ENCODE measurements at regions not wholly inside any gene's neighbourhood (a gene's known extent, or its start where the extent isn't known, plus 50 kb on each side); places are given as distances from the start of the nearest gene placed in this dataset.
"Not testable (repeated sequence)": the region's sequence is repeated elsewhere in the genome, so short reads cannot be mapped to it uniquely, and the experiment has no call there.

DNA sequence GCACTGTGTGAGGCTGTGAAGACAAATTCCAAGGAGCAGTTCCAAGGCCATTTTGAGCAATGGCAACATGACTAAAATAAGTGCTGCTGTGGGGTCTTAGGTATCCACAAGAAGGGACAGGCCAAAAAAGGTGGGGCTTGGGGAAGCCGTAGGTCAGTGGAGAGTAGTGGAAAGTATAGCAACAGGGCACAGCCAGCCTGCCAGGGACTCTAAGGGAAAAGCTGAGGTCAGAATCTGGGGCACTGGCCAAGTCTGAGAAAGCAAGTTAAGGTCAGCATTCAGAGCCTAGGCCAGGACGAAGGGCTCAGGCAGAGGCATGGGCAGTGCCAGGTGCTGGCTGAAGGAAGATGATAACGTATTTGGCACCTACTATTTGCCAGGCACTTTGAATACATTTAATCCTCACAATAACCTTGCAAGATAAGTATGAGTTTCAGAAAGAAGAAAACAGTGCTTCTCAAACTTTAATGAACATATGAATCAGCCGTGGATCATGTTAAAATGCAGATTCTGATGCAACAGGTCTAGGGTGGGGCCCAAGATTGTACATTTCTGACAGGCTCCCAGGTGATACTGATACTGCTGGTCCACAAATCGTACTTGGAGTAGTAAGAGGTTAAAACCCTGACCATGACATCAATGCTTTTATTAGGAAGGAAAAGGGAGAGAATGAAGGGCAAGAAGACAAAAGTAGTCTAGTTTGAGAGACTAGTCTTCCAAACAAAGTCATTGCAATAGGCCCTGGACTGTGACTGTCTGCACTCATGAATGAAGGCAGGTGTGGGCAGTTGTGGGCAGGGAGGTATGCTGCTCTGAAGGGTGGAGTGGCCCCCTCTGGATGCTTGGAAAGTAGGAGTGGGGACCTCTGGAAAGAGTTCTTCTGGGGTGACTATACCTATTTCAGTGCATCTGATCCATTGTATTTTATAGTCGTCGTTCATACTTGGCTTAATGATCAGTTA is 106.3 kb upstream of the ANKRD28 start:
- DNase-seq: no peak

DNA sequence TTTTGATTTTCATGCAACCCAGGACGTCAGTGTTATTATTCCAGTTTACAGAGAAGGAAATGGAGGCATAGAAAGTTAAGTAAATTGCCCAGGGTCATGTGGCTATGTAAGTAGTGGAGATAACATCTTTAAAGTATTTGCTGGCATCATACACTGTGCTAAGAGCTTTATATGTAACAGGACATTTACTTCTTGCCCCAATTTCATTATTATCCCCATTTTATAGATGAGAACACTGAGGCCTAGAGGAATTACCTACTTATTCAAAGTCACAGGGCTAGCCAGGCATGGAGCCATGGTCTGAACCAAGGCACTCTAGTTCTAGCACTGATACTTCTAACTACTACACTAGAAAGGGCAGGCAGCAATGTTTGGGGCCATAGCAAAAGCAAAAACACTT is 107.3 kb upstream of the ANKRD28 start:
- no peak for DNase-seq

DNA sequence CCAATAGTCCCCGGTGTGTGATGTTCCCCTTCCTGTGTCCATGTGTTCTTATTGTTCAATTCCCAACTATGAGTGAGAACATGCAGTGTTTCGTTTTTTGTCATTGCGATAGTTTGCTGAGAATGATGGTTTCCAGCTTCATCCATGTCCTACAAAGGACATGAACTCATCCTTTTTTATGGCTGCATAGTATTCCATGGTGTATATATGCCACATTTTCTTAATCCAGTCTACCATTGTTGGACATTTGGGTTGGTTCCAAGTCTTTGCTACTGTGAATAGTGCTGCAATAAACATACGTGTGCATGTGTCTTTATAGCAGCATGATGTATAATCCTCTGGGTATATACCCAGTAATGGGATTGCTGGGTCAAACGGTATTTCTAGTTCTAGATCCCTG is 109.6 kb upstream of the ANKRD28 start:
- DNase-seq: not testable (repeated sequence)

DNA sequence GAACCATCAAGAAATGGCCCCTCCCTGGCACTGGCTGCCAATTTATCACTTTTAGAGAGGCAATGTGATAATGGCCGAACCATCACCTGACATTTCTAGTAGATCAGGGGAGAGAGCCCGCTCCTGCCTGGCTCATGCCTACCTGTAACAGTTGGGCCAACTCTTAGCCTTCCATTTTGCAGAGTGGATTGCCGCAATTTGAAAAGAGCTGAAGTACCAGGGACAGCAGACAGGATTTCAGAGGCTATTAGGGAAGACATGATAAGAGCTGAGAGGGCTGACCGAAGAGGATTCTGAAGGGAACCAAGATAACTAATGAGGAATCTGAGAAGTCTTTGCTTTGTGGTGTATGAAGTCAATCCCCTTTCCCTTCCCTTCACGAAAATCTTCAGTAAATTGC is 121.2 kb upstream of the ANKRD28 start:
- DNase-seq: no peak

DNA sequence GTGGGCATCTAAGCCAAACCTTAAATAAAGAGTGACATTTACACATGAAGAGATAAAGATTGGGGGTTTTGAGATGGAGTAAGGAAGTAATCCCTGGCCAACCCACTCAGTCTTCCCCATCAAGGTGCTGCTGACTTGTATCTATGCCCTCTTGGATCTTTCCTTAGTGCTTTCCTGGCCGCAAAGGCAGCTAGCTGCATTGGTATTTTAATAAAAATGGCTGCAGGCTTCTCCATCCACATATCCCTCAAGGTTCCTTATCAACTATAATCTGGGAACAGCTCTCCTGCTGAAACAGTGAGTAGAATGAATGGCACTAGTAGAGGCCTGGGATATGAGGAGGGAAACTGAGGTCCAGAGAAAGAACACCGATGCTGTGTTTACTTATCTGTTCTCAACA is 122.2 kb upstream of the ANKRD28 start:
- no peak for DNase-seq

DNA sequence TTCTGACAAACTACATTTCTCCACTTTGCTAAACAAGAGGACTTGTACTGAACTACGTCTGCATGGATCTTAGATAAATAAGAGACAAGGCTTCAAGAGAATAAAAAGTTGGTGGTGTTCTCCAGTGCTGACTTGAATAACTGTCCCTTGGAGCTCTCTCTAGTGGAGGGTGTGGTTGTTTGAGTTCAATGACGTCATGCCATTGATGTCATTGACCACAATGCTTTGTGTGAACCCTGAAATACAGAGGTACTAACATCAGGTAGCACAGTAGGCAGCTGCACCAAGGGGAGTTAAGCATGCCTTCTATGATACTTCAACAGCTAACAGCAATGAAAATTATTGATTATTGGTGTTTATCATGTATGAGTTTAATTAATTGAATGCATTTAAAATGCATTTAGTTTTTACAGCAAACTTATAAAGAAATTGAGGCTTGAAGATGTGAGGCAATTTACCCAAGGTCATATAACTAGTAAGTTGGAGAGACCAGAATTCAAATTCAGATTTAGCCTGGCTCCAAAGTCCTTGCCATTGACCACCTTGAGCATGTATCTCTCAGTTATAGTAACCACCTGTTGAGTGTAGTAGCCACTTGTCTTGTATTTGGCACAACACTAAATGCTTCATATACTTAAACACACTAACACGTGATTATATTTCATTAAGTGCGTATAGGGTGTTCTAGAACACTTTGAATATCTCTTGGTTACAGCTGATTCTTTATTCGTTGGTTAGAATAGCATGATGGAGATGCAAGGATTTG is 126.0 kb upstream of the ANKRD28 start:
- DNase-seq: no peak

DNA sequence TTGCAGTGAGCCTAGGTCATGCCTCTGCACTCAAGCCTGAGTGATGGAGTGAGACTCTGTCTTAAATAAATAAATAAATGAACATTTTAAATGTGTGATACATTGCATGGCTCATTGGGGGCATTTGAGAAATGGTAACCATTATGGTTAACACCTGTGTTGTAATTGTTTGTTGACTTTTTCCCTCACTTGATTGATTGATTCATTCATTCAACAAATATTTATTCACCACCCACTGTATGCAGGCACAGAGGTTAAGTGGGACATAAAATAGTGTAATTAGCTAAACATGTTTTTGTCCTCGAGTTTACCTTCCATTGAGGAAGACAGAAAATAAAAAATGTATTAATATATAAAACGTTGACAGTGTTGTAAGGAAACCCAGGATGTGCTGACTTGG is 127.1 kb upstream of the ANKRD28 start:
- DNase-seq: no peak

DNA sequence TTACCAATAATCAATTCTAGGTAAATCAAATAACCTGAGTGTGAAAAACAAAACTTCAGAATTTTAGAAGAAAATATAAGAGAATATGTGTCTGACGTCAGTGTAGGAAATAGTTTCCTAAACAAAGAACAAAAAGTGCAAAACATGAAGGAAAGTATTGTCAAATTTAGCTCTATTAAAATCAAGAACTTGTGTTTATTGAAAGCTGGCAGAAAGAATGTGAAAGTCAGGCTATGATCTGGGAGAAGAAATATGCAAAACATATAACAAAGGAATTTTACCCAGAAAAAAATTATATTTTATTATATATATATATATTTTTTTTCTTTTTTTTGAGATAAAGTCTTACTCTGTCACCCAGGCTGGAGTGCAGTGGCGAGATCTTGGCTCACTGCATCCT is 129.1 kb upstream of the ANKRD28 start:
- DNase-seq: no peak

DNA sequence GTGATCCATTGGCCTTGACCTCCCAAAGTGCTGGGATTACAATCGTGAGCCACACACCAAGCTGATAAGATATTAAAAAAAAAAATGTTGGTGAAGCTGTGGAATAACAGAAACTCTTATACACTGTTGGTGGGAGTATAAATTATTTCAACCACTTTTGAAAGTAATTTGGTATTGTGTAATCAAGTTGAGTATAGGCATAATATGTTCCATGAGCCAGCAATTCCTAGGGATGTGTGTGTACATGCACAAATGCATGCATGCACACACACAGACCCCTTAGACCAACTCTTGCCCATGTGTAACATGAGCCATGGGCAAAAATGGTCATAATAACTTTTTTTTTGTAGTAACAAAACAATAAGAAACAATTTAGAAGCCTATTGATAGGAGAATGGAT is 130.2 kb upstream of the ANKRD28 start:
- DNase-seq: no peak

DNA sequence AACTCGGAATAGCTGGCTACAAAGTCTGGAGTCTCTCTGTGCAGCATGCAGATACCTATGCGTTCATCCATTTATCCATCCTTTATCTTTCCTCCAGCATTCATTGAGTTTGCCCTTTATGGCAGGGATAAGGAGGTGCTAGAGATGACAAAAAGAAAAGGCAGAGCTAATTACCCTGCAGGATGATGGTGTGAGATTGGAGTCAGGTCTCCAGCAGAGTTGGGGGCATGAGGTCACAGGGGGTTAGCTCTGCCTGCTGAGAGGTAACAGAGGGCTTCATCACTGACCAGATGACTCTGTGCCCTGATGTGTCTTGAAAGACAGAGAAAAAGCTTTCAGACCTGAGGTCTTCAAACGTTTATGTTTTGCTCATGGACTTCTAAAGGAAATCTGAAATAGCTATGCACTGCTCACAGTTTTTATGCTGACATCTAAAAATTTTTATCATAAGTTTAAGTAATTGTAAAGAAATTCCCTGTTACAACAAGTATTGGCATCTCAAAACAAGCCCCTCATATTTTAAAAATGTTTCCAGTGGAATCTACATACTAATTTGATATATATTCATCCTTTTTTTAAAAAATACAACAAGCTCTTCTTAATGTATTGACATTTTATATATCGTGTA is 132.3 kb upstream of the ANKRD28 start:
- no peak for DNase-seq

DNA sequence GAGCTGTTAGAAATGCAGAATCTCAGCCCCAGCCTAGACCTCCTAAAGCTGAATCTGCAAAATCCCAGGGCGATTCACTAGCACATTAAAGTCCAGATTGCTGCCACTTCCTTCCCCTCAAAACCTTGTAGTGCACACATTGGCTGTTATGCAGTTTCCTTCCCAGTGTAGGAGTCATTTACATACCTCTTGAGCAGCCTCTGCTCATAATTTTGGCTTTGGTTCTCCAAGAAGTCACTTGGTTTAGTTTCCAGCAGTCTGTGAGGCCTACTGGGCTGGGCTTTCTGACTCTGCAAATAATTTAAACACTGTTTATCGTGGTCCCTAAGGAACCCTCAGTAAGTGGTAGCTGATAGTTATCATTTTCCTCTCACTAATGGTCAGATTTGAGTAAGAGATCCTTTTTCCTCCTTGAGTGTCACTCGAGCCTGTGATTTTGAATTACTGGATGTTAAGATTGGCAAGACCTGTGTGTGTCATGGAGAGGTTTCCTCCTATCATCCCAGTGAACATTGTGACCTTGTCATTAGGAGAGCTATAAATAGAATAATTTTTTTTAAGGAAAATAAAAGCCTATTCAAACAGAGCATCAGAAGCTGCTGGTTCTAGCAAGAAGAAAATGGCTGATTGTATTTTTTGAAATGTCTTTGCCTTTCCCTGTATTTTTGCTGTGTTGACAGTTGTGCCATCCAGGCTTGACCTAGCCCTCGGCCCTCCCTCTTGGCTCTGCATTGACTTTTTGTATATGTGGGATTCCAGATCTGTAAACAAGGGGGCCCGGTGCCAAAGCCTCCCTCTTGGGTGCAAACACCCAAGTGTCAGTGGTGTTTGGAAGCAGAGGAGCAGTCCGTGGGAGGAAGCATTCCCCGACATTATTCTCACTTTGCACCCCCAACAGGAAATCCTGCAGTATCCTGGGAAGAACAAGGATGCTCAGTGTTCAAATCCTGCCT is 134.8 kb upstream of the ANKRD28 start:
- DNase-seq: no peak

DNA sequence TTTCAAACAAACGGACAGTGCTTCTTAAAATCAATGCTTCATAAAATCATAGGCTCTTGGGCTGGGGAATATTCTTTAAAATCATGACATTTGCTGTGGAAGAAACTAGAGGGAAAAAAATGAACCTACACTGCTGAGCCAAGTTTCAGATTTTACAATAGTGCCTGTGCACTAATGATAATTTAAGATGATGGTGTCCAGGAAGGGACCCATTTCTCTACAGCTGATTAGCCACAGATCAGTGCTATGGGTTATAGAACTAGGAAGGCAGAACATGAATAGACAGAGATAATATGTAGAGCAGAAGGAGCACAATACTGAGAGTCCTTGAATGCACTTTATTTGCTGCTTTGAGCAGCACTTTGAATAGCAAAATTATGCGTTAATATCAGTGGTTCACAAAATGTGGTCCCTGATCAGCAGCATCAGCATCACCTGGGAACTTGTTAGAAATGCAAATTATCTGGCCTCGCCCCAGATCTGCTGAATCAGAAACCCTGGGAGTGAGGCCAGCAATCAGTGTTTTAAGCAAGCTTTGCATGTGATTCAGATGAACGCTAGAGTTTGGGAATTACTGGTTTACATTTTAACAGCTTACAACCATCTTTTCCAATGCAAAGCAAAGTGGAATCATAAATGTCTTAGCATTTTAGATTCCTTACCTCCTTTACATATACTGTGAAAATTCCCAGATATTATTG is 135.8 kb upstream of the ANKRD28 start:
- DNase-seq: no peak

DNA sequence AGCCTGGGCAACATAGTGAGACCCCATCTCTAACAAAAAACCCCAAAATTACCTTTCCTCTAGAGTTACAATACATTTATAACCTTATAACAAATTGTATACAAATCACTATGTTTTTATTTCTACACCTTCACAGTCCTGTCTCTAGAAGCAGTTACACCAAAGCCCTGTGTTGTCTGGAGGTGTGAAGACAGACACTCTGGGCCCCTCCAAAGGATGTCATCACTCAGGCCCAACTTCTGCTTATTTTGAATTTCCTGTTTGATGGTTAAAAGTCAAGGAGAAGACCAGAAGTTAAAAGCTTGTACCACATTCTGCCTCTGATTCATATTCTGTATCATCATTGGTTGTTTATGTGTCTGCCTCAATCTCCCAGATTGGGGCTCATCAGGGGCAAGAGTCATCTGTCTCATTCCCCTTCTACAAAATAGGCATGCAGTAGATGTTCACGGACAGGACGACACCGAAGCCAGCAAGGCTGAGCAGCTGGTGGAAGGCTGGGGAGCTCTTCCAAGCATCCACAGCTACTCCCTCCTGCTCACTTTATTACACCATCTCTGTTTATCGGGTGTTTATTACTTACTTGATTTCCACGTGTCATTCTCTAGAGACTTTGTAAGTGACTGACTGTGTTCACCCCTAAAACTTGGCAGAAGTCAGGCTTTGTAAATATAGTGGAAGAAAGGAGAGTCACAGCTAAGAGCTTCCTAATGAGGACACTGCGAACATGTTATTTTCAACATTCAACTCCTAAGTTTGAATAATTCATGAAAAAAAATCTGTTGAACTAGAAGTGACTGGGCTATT is 136.8 kb upstream of the ANKRD28 start:
- DNase-seq: no peak

DNA sequence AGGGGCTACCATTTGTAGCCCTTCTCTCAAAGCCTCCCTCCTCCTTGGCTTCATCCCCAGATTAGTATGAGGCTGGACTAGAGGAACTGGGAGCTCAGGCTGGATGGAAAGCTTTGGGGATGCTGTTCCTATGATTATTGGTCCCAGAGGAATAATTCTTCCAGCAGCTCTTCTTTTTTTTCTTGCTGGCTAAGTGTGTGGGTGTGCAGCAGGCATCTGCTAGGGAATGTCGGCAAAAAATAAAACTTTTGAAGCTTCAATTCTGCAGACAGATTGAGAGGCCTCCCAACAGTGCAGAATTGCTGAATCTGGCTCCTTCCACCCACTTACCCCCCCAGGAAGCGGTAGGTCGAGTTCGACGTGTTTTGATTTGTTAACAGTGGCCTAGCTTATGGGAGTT is 138.5 kb upstream of the ANKRD28 start:
- DNase-seq: no peak

DNA sequence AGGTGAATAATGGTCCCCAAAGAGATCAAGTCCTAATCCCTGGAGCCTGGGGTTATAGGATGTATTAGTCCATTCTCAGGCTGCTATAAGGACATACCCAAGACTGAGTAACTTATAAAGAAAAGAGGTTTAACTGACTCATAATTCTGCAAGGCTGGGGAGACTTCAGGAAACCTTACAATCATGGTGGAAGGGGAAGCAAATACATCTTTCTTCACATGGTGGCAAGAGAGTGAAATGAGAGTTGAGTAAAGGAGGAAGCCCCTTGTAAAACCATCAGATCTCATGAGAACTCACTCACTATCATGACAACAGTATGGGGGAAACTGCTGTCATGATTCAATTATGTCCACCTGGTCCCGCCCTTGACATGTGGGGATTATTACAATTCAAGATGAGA is 142.9 kb upstream of the ANKRD28 start:
- DNase-seq: no peak

DNA sequence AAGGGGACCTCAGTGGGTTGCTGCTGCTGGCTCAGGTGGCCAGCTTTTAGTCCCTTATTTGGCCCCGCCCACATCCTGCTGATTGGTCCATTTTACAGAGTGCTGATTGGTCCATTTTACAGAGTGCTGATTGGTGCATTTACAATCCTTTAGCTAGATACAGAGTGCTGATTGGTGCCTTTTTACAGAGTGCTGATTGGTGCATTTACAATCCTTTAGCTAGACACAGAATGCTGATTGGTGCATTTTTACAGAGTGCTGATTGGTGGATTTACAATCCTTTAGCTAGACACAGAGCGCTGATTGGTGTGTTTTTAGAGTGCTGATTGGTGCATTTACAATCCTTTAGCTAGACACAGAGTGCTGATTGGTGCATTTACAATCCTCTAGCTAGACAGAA is 143.7 kb upstream of the ANKRD28 start:
- not testable (repeated sequence) for DNase-seq

DNA sequence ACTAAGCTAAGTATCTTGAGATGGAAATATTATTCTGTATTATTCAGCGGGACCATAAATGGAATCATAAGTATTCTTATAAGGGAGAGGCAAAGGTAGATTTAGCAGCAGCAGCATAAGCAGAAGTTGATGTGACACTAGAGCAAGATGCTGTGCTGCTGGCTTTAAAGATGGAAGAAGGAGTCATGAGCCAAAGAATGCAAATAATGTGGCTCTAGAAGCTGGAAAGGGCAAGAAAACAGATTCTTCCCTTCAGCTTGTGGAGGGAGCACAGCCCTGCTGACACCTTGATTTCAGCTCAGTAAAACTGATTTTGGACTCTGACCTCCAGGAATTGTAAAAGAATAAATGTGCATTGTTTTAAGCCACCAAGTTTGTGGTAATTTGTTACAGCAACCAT is 144.2 kb upstream of the ANKRD28 start:
- DNase-seq: no peak

DNA sequence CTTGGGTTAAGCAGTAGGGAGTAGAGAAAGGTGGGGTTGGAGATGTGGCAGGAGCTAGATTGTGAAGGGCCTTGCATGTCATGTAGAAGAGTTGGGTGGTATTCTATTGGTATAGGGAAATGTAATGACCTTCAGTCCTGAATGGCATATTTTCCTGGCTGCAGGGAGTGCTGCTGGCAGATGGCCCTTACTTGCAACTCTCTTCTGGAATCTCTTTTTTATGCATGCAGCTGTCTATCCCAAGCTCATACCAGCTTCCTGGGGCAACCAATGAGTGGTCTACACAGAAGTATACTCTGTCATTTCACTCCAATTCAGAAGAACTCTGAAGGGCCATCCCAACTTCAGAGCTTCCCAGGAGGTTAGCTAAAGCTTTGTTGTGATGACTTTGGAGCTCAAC is 144.7 kb upstream of the ANKRD28 start:
- no peak for DNase-seq

DNA sequence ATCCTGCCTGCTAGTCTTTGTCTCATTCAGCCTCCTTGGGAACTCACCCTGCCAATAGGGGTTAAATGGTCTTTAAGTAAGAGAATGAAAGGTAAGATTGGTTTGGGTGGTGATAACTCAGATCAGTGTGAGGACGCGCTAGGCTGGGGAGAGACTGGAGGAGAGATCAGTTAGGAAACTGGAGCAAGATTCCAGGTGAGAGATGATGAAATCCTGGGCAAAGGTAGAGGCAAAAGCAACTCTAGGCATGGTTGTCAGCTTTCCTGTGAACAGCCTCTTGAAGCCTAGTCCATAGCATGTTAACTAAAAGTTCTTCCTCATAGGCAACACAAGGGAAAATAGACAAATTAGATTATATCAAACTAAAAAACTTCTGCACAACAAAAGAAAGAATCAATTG is 145.2 kb upstream of the ANKRD28 start:
- no peak for DNase-seq

DNA sequence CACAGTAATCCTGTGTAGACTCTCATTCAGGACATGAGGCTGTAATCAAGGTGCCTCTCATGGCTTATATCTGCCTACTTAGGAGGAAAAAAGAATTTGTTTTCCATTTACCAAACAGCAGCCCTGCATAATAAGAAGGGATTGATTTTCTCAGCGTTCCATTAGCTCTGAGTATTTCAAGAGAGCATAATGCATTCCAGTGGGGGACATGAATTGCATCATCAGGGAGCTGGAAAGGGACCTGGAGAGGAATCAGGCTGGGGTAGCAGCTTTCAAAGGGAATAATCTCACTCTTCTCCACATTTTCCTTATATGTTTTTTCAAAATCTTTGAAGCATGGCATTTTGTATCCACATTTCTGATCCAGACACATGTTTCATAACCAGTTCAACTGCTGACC is 150.6 kb upstream of the ANKRD28 start:
- DNase-seq: no peak

Measured in right forelimb (tissue), 1 donor.